Ramos (cell line): ENCODE measurements at regions not wholly inside any gene's neighbourhood (a gene's known extent, or its start where the extent isn't known, plus 50 kb on each side); places are given as distances from the start of the nearest gene placed in this dataset.
"Not testable (repeated sequence)": the region's sequence is repeated elsewhere in the genome, so short reads cannot be mapped to it uniquely, and the experiment has no call there.

Source experiments
- in situ Hi-C: fragments of 300-500 bp; cut with MboI; formaldehyde crosslinking; loops from one replicate; pipeline ENCODE4 v1.14.3; 2022; ENCODE audit warnings: low sequenced_read_pairs; ENCODE audit not compliant: unreplicated experiment

DNA sequence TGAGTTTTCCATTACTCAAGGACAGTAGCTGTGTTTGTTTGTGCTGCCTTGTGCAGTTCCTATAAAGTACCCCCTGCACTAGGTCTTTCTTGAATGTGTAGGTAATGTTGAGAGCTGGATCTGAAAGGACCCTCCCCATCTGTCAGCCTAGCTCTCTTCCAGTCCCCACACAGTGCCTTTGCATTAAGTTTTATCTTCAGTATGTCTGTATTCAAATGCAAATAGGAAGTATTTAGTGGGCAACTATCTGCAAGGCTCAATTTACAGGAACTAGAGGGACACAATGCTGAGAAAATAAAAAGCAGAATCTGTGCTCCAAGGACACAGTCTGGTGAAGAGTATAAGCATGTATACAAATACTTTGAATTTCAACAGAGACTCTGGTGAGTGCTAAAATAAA lies 558.5 kb downstream of the RFC3 start:
- in situ Hi-C loops: no loop called here

- in situ Hi-C loops: no loop called here
Observed at GRCh38 chr13:34381228-34381627, 560.8 kb upstream of the NBEA start.

DNA sequence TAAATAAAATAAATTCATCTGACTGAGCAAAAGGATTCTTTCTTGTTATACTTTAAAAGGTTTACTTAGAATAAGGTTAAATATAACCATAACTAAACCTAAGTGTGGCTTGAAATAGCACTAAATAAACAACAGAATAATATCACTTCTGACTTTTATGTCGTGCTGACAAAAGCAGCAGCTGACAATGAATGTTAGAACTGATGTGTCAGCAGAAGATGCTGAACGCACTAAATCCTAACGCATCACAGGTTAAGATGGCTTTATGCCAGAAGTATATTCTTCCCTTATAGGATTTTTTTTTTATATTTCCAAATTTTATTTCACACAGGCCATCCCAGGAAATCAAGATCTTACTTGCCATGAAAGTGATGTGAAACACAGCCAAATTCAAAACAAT lies 558.3 kb upstream of the NBEA start:
- in situ Hi-C loops: no loop called here

DNA sequence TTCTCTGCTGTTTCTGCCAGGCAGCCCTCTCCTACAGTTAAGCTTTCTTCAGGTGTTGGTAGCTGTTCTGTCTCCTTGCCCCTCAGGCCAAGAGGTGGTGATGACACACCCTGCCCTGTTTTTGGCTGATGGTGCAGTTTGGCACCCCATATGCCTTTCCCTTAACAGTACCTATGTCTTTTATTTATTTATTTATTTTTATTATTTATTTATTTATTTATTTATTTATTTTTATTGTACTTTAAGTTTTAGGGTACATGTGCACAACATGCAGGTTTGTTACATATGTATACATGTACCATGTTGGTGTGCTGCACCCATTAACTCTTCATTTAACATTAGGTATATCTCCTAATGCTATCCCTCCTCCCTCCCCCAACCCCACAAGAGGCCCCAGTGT lies 555.8 kb upstream of the NBEA start:
- in situ Hi-C loops: not testable (repeated sequence)

DNA sequence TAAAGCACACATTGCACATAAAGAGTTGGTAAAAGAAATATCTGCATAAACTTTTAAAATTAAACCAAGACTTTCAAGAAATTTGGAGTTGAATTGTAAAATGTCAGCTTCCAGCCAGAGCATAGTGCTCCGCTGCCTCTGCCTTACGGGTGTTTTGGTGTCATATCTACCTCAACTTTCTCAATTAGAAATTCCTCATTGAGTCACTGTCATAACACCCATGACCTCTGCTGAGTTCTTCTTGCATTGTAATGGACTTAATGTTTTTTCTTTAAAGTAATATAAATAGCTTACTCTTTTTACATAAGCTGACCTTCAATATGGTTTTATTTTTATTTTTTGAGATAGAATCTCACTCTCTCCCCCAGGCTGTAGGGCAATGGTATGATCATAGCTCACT lies 551.0 kb upstream of the NBEA start:
- in situ Hi-C loops: no loop called here

- in situ Hi-C loops: no loop called here
Observed at GRCh38 chr13:34401696-34402095, 540.4 kb upstream of the NBEA start.

- in situ Hi-C loops: no loop called here
Observed at GRCh38 chr13:34405410-34406181, 536.5 kb upstream of the NBEA start.

- in situ Hi-C loops: no loop called here
Observed at GRCh38 chr13:34408640-34409039, 533.4 kb upstream of the NBEA start.

DNA sequence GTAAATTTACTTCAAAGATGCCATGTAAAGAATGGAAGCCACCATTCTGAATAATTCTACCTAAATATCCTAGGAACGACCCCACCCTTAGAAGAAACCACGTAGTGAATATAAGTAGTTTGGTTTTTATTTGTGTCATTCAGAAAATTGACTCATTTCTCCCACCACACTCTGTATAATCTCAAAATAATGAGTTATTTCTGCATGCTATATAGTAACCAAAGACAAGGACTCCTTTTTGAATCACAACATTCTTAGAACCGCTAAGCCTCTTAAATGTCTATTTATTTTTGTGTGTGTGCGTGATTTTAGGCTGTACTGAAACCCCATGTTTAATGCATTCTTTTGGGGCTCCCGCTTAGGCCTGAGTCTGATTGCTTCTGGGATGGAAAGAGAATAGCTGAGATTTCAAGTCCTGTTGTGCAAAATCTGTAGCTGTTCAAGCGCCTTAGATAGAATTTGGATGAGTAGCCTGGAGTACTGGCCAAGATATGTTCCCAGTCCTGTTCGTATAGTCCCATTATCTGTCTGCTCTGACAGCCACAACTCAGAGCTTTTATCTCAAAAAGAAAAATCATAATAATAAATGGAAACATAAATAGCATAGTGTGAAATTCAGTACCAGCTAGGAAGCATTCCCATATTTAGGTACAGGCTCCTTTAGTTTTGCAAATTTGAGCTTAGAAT lies 532.4 kb upstream of the NBEA start:
- in situ Hi-C loops: no loop called here

GRCh38 chr13:34410678-34411077 lies 531.4 kb upstream of the NBEA start:
- in situ Hi-C loops: no loop called here

DNA sequence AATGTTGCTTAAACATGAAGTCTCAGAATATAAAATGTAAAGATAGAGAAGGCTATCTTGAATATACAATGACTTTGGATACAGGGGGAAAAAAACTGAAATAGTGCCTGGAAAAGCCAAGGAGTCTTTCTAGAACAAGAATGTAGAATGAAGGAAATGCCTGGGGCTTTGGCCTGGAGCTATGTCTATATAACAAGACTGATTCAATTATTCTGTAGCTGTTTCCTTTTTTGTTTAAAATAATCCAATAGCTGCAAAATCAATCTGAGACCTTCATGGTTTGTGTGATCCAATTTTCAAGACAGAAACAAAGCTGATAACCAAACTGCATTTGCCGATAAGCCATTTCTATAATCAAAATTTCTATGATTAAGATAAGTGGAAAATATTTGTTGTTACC lies 530.9 kb upstream of the NBEA start:
- in situ Hi-C loops: no loop called here

- in situ Hi-C loops: no loop called here
Observed at GRCh38 chr13:34411894-34412293, 530.2 kb upstream of the NBEA start.

- in situ Hi-C loops: no loop called here
Observed at GRCh38 chr13:34412295-34412694, 529.8 kb upstream of the NBEA start.

GRCh38 chr13:34412817-34413375 lies 529.2 kb upstream of the NBEA start:
- in situ Hi-C loops: no loop called here

- in situ Hi-C loops: no loop called here
Observed at GRCh38 chr13:34413538-34414210, 528.4 kb upstream of the NBEA start.

GRCh38 chr13:34414616-34415015 lies 527.5 kb upstream of the NBEA start:
- in situ Hi-C loops: no loop called here

DNA sequence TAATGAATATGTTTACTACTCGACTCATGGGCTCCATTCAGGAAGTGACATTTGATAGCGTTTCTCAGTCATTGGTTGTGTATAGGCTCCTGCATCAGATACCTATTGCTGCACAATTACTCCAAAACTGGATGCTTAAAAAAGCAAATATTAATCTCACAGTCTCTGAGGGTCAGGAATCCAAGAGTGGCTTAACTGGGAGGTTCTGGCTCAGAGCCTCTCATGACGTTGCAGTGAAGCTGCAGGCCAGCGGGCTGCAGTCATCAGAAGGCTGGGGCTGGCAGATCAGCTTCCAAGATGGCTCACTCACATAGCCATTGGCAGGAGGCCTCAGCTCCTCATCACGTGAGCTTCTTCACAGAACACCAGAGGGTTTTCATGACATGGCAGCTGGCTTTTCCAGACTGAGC lies 525.1 kb upstream of the NBEA start:
- in situ Hi-C loops: no loop called here

DNA sequence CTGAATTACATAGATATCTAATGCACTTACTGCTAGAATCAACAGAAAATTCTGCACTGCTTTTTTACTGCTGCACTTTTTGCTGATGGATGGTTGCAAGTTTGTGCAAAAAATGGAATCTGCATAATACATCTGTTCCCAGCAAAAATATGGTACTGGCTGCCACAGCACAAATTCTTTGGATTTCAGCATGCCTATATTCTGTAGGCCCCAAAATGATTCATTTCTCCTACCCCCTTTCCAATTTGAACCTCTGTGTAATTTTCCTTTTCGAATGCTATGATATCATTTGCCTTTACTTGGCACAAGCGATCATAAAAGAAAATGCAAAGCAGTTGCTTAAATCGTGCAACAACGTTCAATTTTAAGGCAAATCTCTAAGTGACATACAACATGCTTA lies 524.2 kb upstream of the NBEA start:
- in situ Hi-C loops: no loop called here

GRCh38 chr13:34419025-34419424 lies 523.0 kb upstream of the NBEA start:
- in situ Hi-C loops: no loop called here

DNA sequence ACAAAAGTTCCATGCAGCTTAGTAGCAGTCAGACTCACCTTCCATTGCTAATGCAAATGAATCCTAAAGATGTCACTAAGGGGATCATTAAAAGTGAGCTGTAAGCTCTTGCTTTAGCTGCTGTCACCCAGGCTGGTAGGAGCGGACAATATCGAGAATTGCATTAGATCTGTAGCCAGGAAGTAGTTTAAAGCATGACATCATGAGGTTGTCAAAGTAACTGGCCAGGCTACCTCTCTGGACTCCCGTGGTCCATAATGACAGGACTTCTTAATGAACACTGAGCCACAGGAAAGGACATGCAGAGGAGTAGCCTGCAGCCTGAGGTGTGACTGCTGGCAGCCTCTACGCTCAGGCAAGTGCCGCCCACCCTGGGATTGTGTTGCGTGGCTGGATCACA lies 522.3 kb upstream of the NBEA start:
- in situ Hi-C loops: no loop called here

- in situ Hi-C loops: no loop called here
Observed at GRCh38 chr13:34420702-34421346, 521.2 kb upstream of the NBEA start.
